ENCODE measurements at regions not wholly inside any gene's neighbourhood (a gene's known extent, or its start where the extent isn't known, plus 50 kb on each side); places are given as distances from the start of the nearest gene placed in this dataset.

DNA sequence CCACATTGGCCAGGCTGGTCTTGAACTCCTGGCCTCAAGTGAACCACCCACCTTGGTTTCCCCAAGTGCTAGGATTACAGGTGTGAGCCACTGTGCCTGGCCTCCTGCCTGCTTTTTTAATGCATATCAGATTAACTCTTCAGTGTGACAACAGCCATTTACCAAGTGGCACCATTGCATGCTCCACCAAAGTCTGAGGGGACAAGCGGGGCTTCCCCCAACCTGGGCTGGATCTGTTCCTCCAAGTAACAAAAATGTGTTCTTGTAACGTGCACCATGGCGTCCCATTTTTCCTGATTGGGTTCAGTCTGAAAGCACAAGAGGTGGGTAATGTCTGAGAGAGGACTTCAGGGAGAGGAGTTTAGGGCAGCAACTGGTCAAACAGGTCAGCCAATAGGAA, 77.8 kb downstream of the TEX29 start:
- no peak overlapping the region for H2AFZ ChIP-seq (ENCODE audit: control insufficient read depth, low read length)
- dilution Hi-C loops (cut with MboI; ENCODE audit: extremely low pct_ligation_motif_present, low sequenced_read_pairs) = no loop called here
- no peaks in the 10 kb centered on the region for H3K9me3 ChIP-seq (ENCODE audit: control insufficient read depth, low read depth, low read length)
- TF ChIP-seq, protein P1, sequence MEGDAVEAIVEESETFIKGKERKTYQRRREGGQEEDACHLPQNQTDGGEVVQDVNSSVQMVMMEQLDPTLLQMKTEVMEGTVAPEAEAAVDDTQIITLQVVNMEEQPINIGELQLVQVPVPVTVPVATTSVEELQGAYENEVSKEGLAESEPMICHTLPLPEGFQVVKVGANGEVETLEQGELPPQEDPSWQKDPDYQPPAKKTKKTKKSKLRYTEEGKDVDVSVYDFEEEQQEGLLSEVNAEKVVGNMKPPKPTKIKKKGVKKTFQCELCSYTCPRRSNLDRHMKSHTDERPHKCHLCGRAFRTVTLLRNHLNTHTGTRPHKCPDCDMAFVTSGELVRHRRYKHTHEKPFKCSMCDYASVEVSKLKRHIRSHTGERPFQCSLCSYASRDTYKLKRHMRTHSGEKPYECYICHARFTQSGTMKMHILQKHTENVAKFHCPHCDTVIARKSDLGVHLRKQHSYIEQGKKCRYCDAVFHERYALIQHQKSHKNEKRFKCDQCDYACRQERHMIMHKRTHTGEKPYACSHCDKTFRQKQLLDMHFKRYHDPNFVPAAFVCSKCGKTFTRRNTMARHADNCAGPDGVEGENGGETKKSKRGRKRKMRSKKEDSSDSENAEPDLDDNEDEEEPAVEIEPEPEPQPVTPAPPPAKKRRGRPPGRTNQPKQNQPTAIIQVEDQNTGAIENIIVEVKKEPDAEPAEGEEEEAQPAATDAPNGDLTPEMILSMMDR (optimal IDR thresholded peaks at IDR 0.05 in 1 of 3, IDR thresholded peaks at IDR 0.05 in 1 of 3, conservative IDR thresholded peaks at IDR 0.05 in 1 of 3; ENCODE audit: extremely low read depth in 1 of 3, insufficient read depth in 2 of 3, low read length in 3 of 3) = no peak
- TF ChIP-seq EZH2 (IDR thresholded peaks at IDR 0.05; ENCODE audit: low read length) = no peak
- H3K27me3 ChIP-seq (ENCODE audit: control insufficient read depth, extremely low read depth, insufficient read depth, low read length) = no peaks in the 10 kb centered on the region
- H3K4me2 ChIP-seq (ENCODE audit: control insufficient read depth, extremely low read depth, insufficient read depth, low read depth, low read length) = no peak overlapping the region
- H3K36me3 ChIP-seq (ENCODE audit: control insufficient read depth in 2 of 2, extremely low read depth in 1 of 2, insufficient read depth in 2 of 2, low read length in 2 of 2) = no peaks in the 10 kb centered on the region
- DNase-seq (ENCODE audit: low read depth, low spot score) (no peak), FAIRE-seq (no peak)
- H3K4me3 ChIP-seq (ENCODE audit: control insufficient read depth in 2 of 3, extremely low read depth in 1 of 3, insufficient read depth in 2 of 3, low read depth in 1 of 3, low read length in 3 of 3) = no peak overlapping the region
- H3K79me2 ChIP-seq (ENCODE audit: control insufficient read depth, insufficient read depth, low read length) = no peaks in the 10 kb centered on the region
- H3K27ac ChIP-seq (ENCODE audit: control insufficient read depth, insufficient read depth, low read length) = no peak overlapping the region
- no peaks in the 10 kb centered on the region for H3K4me1 ChIP-seq (ENCODE audit: control insufficient read depth, extremely low read depth, insufficient read depth, low read length)
- no peak overlapping the region for H3K9ac ChIP-seq (ENCODE audit: control insufficient read depth, extremely low read depth, insufficient read depth, low read length)
- no peaks in the 10 kb centered on the region for H3K9me1 ChIP-seq (ENCODE audit: control insufficient read depth, extremely low read depth, insufficient read depth, low read length)
- no peaks in the 10 kb centered on the region for H4K20me1 ChIP-seq (ENCODE audit: control insufficient read depth, extremely low read depth, insufficient read depth, low read length)

DNA sequence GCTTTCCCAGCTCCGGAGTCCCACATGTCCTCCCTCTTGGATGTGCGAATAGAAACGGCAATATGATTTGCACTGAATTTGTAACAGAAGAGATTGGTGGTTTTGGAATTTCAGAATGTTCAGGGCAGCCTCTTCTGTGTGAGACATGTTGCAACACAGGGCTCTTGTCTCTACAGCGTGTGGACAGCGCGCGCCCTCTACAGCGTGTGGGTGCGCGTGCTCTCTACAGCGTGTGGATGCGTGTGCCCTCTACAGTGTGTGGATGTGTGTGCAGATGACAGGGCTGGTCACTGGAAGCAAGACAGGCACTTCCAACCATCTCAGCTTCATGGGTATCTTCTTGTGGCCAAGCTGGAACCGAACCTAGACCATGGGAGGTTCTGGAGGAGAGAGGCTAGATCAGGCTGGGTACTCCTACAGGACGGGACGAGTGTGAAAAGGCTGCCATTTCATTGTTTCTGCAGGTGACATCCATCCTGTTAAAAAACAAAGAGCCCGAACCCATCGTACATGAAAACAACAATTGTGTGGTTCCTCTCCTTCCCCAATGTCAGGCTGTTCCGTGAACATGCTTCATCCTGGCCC, 78.4 kb downstream of the TEX29 start:
- no peak for FAIRE-seq
- TF ChIP-seq EZH2 (IDR thresholded peaks at IDR 0.05; ENCODE audit: low read length) = no peak
- TF ChIP-seq, protein P1 (optimal IDR thresholded peaks at IDR 0.05 in 1 of 3, IDR thresholded peaks at IDR 0.05 in 1 of 3, conservative IDR thresholded peaks at IDR 0.05 in 1 of 3; ENCODE audit: extremely low read depth in 1 of 3, insufficient read depth in 2 of 3, low read length in 3 of 3) = no peak

More for the DNA sequence above, 78.4 kb downstream of the TEX29 start:
- Histone ChIP-seq H3K27ac (ENCODE audit: control insufficient read depth, insufficient read depth, low read length) (no peak overlapping the region), H3K27me3 (ENCODE audit: control insufficient read depth, extremely low read depth, insufficient read depth, low read length) (no peaks in the 10 kb centered on the region), H3K9me3 (ENCODE audit: control insufficient read depth, low read depth, low read length) (no peaks in the 10 kb centered on the region), H3K9me1 (ENCODE audit: control insufficient read depth, extremely low read depth, insufficient read depth, low read length) (no peaks in the 10 kb centered on the region), H4K20me1 (ENCODE audit: control insufficient read depth, extremely low read depth, insufficient read depth, low read length) (no peaks in the 10 kb centered on the region), H3K4me1 (ENCODE audit: control insufficient read depth, extremely low read depth, insufficient read depth, low read length) (no peaks in the 10 kb centered on the region), H3K4me3 (ENCODE audit: control insufficient read depth in 2 of 3, extremely low read depth in 1 of 3, insufficient read depth in 2 of 3, low read depth in 1 of 3, low read length in 3 of 3) (no peak overlapping the region), H3K4me2 (ENCODE audit: control insufficient read depth, extremely low read depth, insufficient read depth, low read depth, low read length) (no peak overlapping the region), H3K36me3 (ENCODE audit: control insufficient read depth in 2 of 2, extremely low read depth in 1 of 2, insufficient read depth in 2 of 2, low read length in 2 of 2) (no peaks in the 10 kb centered on the region), H3K79me2 (ENCODE audit: control insufficient read depth, insufficient read depth, low read length) (no peaks in the 10 kb centered on the region), H3K9ac (ENCODE audit: control insufficient read depth, extremely low read depth, insufficient read depth, low read length) (no peak overlapping the region), H2AFZ (ENCODE audit: control insufficient read depth, low read length) (no peak overlapping the region)
- dilution Hi-C loops (cut with MboI; ENCODE audit: extremely low pct_ligation_motif_present, low sequenced_read_pairs) = no loop called here
- no peak for DNase-seq (ENCODE audit: low read depth, low spot score)

Measured in keratinocyte (primary cell).